ENCODE measurements at regions not wholly inside any gene's neighbourhood (a gene's known extent, or its start where the extent isn't known, plus 50 kb on each side); places are given as distances from the start of the nearest gene placed in this dataset.

GRCh38 chr6:15184441-15184861 lies 61.4 kb upstream of the JARID2 start:
- 2% methylated on average over 2 of the region's 2 CpGs for WGBS (ENCODE audit: low lambda C conversion rate)
- H3K4me1 ChIP-seq (ENCODE audit: insufficient read depth, low read length), result no peaks in the 10 kb centered on the region
- intact Hi-C loops (cut with micrococcal nuclease; ENCODE audit: unreplicated experiment), result no loop called here
- H3K9ac ChIP-seq (ENCODE audit: insufficient read depth, low read depth, low read length), result no peak overlapping the region
- no peaks in the 10 kb centered on the region for H4K20me1 ChIP-seq (ENCODE audit: insufficient read depth, low read length)
- in situ Hi-C loops (cut with HindIII; ENCODE audit: extremely low pct_ligation_motif_present, low pct_unique_long_range_greater_than_20kb), result no loop called here
- ChIA-PET CTCF (ENCODE audit: low intra/inter-chr PET ratio, low total read pairs) (no interaction called here), POLR2A (no interaction called here)
- H2AFZ ChIP-seq (ENCODE audit: low read length), result no peak overlapping the region
- no peak for TF ChIP-seq ZSCAN29 (CRISPR knock-in tag; conservative IDR thresholded peaks at IDR 0.05)
- no peak for TF ChIP-seq PATZ1 (CRISPR knock-in tag; IDR thresholded peaks at IDR 0.05)
- TF ChIP-seq MEIS2 (CRISPR knock-in tag; IDR thresholded peaks at IDR 0.05), result no peak
- no peak for TF ChIP-seq HNF4A (CRISPR knock-in tag; IDR thresholded peaks at IDR 0.05)
- no peak for TF ChIP-seq SPEN (CRISPR knock-in tag; IDR thresholded peaks at IDR 0.05; ENCODE audit: low read depth)
- no peak for TF ChIP-seq ZNF720 (CRISPR knock-in tag; IDR thresholded peaks at IDR 0.05)
- TF ChIP-seq, protein P1, sequence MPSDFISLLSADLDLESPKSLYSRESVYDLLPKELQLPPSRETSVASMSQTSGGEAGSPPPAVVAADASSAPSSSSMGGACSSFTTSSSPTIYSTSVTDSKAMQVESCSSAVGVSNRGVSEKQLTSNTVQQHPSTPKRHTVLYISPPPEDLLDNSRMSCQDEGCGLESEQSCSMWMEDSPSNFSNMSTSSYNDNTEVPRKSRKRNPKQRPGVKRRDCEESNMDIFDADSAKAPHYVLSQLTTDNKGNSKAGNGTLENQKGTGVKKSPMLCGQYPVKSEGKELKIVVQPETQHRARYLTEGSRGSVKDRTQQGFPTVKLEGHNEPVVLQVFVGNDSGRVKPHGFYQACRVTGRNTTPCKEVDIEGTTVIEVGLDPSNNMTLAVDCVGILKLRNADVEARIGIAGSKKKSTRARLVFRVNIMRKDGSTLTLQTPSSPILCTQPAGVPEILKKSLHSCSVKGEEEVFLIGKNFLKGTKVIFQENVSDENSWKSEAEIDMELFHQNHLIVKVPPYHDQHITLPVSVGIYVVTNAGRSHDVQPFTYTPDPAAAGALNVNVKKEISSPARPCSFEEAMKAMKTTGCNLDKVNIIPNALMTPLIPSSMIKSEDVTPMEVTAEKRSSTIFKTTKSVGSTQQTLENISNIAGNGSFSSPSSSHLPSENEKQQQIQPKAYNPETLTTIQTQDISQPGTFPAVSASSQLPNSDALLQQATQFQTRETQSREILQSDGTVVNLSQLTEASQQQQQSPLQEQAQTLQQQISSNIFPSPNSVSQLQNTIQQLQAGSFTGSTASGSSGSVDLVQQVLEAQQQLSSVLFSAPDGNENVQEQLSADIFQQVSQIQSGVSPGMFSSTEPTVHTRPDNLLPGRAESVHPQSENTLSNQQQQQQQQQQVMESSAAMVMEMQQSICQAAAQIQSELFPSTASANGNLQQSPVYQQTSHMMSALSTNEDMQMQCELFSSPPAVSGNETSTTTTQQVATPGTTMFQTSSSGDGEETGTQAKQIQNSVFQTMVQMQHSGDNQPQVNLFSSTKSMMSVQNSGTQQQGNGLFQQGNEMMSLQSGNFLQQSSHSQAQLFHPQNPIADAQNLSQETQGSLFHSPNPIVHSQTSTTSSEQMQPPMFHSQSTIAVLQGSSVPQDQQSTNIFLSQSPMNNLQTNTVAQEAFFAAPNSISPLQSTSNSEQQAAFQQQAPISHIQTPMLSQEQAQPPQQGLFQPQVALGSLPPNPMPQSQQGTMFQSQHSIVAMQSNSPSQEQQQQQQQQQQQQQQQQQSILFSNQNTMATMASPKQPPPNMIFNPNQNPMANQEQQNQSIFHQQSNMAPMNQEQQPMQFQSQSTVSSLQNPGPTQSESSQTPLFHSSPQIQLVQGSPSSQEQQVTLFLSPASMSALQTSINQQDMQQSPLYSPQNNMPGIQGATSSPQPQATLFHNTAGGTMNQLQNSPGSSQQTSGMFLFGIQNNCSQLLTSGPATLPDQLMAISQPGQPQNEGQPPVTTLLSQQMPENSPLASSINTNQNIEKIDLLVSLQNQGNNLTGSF (CRISPR knock-in tag; IDR thresholded peaks at IDR 0.05), result no peak
- TF ChIP-seq KAT7 (CRISPR knock-in tag; IDR thresholded peaks at IDR 0.05; ENCODE audit: borderline replicate concordance), result no peak
- ATAC-seq (no peak), DNase-seq (ENCODE audit: low spot score) (no peak), FAIRE-seq (no peak)
- BruUV-seq (replicated peaks), result no TSS peak
- H3K4me2 ChIP-seq (ENCODE audit: low read depth, low read length), result no peak overlapping the region
- no peaks in the 10 kb centered on the region for H3K36me3 ChIP-seq (replicated peaks in 1 of 2; ENCODE audit: control insufficient read depth in 1 of 2, insufficient read depth in 2 of 2, low read length in 2 of 2)
- H3K79me2 ChIP-seq (ENCODE audit: insufficient read depth, low read length), result no peaks in the 10 kb centered on the region
- H3K27me3 ChIP-seq (ENCODE audit: control insufficient read depth in 1 of 2, insufficient read depth in 2 of 2, low read length in 2 of 2), result no peaks in the 10 kb centered on the region
- H3K4me3 ChIP-seq (replicated peaks in 1 of 3; ENCODE audit: insufficient read depth in 1 of 3, low read depth in 2 of 3, low read length in 3 of 3), result no peak overlapping the region
- H3K9me3 ChIP-seq (ENCODE audit: low read length), result no peaks in the 10 kb centered on the region
- H3K27ac ChIP-seq (ENCODE audit: extremely low read length, insufficient read depth, low read length), result no peak overlapping the region

All from HepG2 (cell line).